A673 (cell line): ENCODE measurements at regions not wholly inside any gene's neighbourhood (a gene's known extent, or its start where the extent isn't known, plus 50 kb on each side); places are given as distances from the start of the nearest gene placed in this dataset.

Experiments used
- BruUV-seq: library from RNA; stranded (reverse); fragments of 400-500 nt; replicated peaks from 2 replicates; lab custom pipeline; 2021; lab: Mats Ljungman, UMichigan
- CTCF ChIA-PET: fragments of 300-600 bp; sonication (Branson Sonifier 250); formaldehyde crosslinking; loops from one replicate; lab custom pipeline; 2022; ENCODE audit warnings: antibody characterized with exemption; lab: Charles Lee
- POLR2A ChIA-PET: fragments of 300-600 bp; sonication (Branson Sonifier 250); formaldehyde crosslinking; loops from one replicate; lab custom pipeline; 2022; ENCODE audit warnings: antibody characterized with exemption; ENCODE audit not compliant: low non-redundant PET; lab: Charles Lee
- DNase-seq: peaks from one replicate; pipeline ENCODE4 v3.0.0-alpha.2; 2015; ENCODE audit warnings: low spot score
- H3K27ac ChIP-seq: fragments of 200-600 bp; sonication (generic); 2 replicates; pipeline ENCODE4 v1.5.1; 2016; ENCODE audit warnings: mixed run types, low read depth, mild to moderate bottlenecking, mixed read lengths, antibody characterized with exemption, low read length; ENCODE audit not compliant: poor library complexity, severe bottlenecking
- H3K27me3 ChIP-seq: fragments of 200-600 bp; sonication (generic); replicated peaks from 2 replicates; pipeline ENCODE4 v1.6.1; 2017; ENCODE audit warnings: mixed run types, low read depth, mild to moderate bottlenecking, mixed read lengths, antibody characterized with exemption, low read length; ENCODE audit not compliant: insufficient read depth, poor library complexity
- H3K36me3 ChIP-seq: fragments of 200-600 bp; sonication (generic); 2 replicates; pipeline ENCODE4 v1.6.1; 2016; ENCODE audit warnings: mixed run types, mild to moderate bottlenecking, mixed read lengths, antibody characterized with exemption, low read length; ENCODE audit not compliant: insufficient read depth, poor library complexity, severe bottlenecking
- H3K4me1 ChIP-seq: fragments of 200-600 bp; sonication (generic); 2 replicates; pipeline ENCODE4 v1.6.1; 2017; ENCODE audit warnings: mixed run types, mild to moderate bottlenecking, mixed read lengths, antibody characterized with exemption, low read length; ENCODE audit not compliant: insufficient read depth, poor library complexity, severe bottlenecking
- H3K4me3 ChIP-seq: fragments of 200-600 bp; sonication (generic); 2 replicates; pipeline ENCODE4 v1.5.1; 2016; ENCODE audit warnings: low read depth, mixed run types, mild to moderate bottlenecking, mixed read lengths, low read length; ENCODE audit not compliant: poor library complexity, severe bottlenecking
- H3K9me3 ChIP-seq: fragments of 200-600 bp; sonication (generic); 2 replicates; pipeline ENCODE4 v1.6.1; 2016; ENCODE audit warnings: mixed run types, low read depth, mild to moderate bottlenecking, mixed read lengths, antibody characterized with exemption, low read length; ENCODE audit not compliant: poor library complexity, severe bottlenecking
- CTCF ChIP-seq: fragments of 300-800, 200-600 bp; sonication (generic); conservative IDR thresholded peaks from 2 replicates; pipeline ENCODE4 v1.5.1; 2017; ENCODE audit warnings: low read depth, mild to moderate bottlenecking, antibody characterized with exemption, low read length, moderate library complexity, mixed read lengths
- EZH2 ChIP-seq: fragments of 200-600 bp; sonication (generic); IDR thresholded peaks from 2 replicates; pipeline ENCODE4 v1.6.1; 2017; ENCODE audit warnings: borderline replicate concordance, low read depth, mild to moderate bottlenecking, mixed read lengths, antibody characterized with exemption, low read length; ENCODE audit not compliant: poor library complexity, severe bottlenecking
- intact Hi-C: fragments of 100-400 bp; cut with micrococcal nuclease; formaldehyde crosslinking; loops from one replicate; pipeline ENCODE4 v1.10.0; 2022; ENCODE audit not compliant: unreplicated experiment

DNA sequence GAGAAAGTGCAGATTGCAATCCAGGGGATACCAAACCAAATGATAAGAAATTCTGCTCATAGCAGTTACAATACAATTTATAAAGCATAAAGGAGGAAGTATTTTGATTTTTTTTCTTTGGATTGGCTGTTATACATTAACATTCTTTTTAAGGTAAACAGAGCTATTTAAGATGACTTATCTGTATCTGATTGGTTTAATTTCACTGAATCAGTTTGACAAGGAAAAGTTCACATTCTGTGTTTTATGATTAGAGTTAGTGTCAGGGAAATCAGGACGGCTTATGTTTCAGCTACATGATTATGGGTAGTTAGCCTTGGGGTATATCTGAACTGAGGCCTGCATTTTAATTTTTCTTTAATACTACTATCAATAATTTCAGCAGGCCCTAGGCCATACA, 360.9 kb downstream of the ARL6IP6 start:
- Histone ChIP-seq H3K9me3 (no peaks in the 10 kb centered on the region), H3K27ac (no peak overlapping the region), H3K27me3 (no peaks in the 10 kb centered on the region), H3K4me1 (no peaks in the 10 kb centered on the region), H3K36me3 (no peaks in the 10 kb centered on the region), H3K4me3 (no peak overlapping the region)
- DNase-seq: no peak
- intact Hi-C loops: no loop called here
- BruUV-seq: no TSS peak
- POLR2A ChIA-PET: no interaction called here
- CTCF ChIA-PET: no interaction called here
- TF ChIP-seq EZH2: no peak
- TF ChIP-seq CTCF: no peak

- no peaks in the 10 kb centered on the region for H3K27me3 ChIP-seq
- H3K9me3 ChIP-seq: no peaks in the 10 kb centered on the region
- no peak overlapping the region for H3K4me3 ChIP-seq
- H3K27ac ChIP-seq: no peak overlapping the region
- H3K36me3 ChIP-seq: no peaks in the 10 kb centered on the region
- BruUV-seq: no TSS peak
- DNase-seq: no peak
- POLR2A ChIA-PET: no interaction called here
- no peaks in the 10 kb centered on the region for H3K4me1 ChIP-seq
- intact Hi-C loops: no loop called here
- CTCF ChIA-PET: no interaction called here
- no peak for TF ChIP-seq CTCF
- no peak for TF ChIP-seq EZH2
Observed at GRCh38 chr2:153077311-153077710, 358.9 kb downstream of the ARL6IP6 start.

- Histone ChIP-seq H3K27ac (no peak overlapping the region), H3K4me1 (no peaks in the 10 kb centered on the region), H3K9me3 (no peaks in the 10 kb centered on the region), H3K27me3 (peaks cover 3% of the 10 kb centered on the region), H3K4me3 (no peak overlapping the region), H3K36me3 (no peaks in the 10 kb centered on the region)
- intact Hi-C loops: no loop called here
- no TSS peak for BruUV-seq
- ChIA-PET POLR2A (no interaction called here), CTCF (no interaction called here)
- no peak for DNase-seq
- TF ChIP-seq CTCF (no peak), EZH2 (no peak)
Observed at GRCh38 chr2:153074207-153074606, 355.8 kb downstream of the ARL6IP6 start.
